ENCODE measurements at regions not wholly inside any gene's neighbourhood (a gene's known extent, or its start where the extent isn't known, plus 50 kb on each side); places are given as distances from the start of the nearest gene placed in this dataset.
A peak's percentile ranks its signal among the peaks of the same experiment; 100 is the strongest.
"Not testable (repeated sequence)": the region's sequence is repeated elsewhere in the genome, so short reads cannot be mapped to it uniquely, and the experiment has no call there.

- not testable (repeated sequence) for ATAC-seq
- peaks cover 32 to 33% of the 10 kb centered on the region in 2 donors for H3K9me3 Mint-ChIP-seq
These were observed 1275.4 kb upstream of the TPTE start for GRCh38 chr21:9246010-9246409.

GRCh38 chr21:9246481-9247289 is 1274.7 kb upstream of the TPTE start:
- H3K27ac Mint-ChIP-seq, H3K4me3 Mint-ChIP-seq, H3K4me1 Mint-ChIP-seq, H3K27me3 Mint-ChIP-seq: not testable (repeated sequence)
- DNase-seq (peak in 1 of 2 donors; percentile 7), ATAC-seq (peak; percentile 49)
- H3K9me3 Mint-ChIP-seq: peaks cover 32 to 33% of the 10 kb centered on the region in 2 donors

More at GRCh38 chr21:9246010-9246409, 1275.4 kb upstream of the TPTE start:
- H3K4me1 Mint-ChIP-seq, DNase-seq, H3K27me3 Mint-ChIP-seq, H3K4me3 Mint-ChIP-seq, H3K27ac Mint-ChIP-seq: not testable (repeated sequence)

- H3K4me1 Mint-ChIP-seq, H3K27me3 Mint-ChIP-seq, H3K4me3 Mint-ChIP-seq, H3K27ac Mint-ChIP-seq: not testable (repeated sequence)
- ATAC-seq: peak; percentile 28
- peaks cover 32 to 33% of the 10 kb centered on the region in 2 donors for H3K9me3 Mint-ChIP-seq
- peak in 1 of 2 donors; percentile 5 for DNase-seq
These were observed 1274.1 kb upstream of the TPTE start for GRCh38 chr21:9247290-9247613.

- H3K27me3 Mint-ChIP-seq, H3K4me3 Mint-ChIP-seq, H3K4me1 Mint-ChIP-seq, H3K27ac Mint-ChIP-seq: not testable (repeated sequence)
- peak; percentile 45 for ATAC-seq
- H3K9me3 Mint-ChIP-seq: peaks cover 32 to 33% of the 10 kb centered on the region in 2 donors
- peak in 1 of 2 donors; percentile 6 for DNase-seq
These were observed 1273.6 kb upstream of the TPTE start for GRCh38 chr21:9247616-9248317.
